ENCODE measurements at regions not wholly inside any gene's neighbourhood (a gene's known extent, or its start where the extent isn't known, plus 50 kb on each side); places are given as distances from the start of the nearest gene placed in this dataset.

DNA sequence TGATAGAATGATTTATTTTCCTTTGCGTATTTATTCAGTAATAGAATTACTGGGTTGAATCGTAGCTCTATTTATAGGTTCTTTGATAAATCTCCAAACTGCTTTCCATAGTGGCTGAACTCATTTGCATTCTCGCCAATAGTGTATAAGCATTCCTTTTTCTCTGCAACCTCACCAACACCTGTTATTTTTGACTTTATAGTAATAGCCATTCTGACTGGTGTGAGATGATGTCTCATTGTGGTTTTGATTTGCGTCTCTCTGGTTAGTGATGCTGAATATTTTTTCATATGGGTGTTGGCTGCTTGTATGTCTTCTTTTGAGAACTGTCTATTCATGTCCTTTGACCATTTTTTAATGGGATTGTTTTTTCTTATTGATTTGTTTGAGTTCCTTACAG, 160.7 kb downstream of the MID1IP1 start:
- no peak for TF ChIP-seq POLR2A (IDR thresholded peaks at IDR 0.05; ENCODE audit: low read depth, low read length)
- TF ChIP-seq CTCF (conservative IDR thresholded peaks at IDR 0.05; ENCODE audit: low read depth, low read length): no peak
- TF ChIP-seq FOS (IDR thresholded peaks at IDR 0.05; ENCODE audit: low read depth, low read length): no peak
- no peak for TF ChIP-seq RFX5 (IDR thresholded peaks at IDR 0.05; ENCODE audit: low read depth, low read length)
- TF ChIP-seq MXI1 (IDR thresholded peaks at IDR 0.05; ENCODE audit: borderline replicate concordance, low read depth, low read length): no peak
- TF ChIP-seq, protein P1, sequence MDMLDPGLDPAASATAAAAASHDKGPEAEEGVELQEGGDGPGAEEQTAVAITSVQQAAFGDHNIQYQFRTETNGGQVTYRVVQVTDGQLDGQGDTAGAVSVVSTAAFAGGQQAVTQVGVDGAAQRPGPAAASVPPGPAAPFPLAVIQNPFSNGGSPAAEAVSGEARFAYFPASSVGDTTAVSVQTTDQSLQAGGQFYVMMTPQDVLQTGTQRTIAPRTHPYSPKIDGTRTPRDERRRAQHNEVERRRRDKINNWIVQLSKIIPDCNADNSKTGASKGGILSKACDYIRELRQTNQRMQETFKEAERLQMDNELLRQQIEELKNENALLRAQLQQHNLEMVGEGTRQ (IDR thresholded peaks at IDR 0.05; ENCODE audit: low read depth, low read length): no peak
- no peak for TF ChIP-seq RCOR1 (IDR thresholded peaks at IDR 0.05; ENCODE audit: insufficient replicate concordance, low read length)
- TF ChIP-seq MAZ (IDR thresholded peaks at IDR 0.05; ENCODE audit: borderline replicate concordance, low read depth, low read length): no peak
- no peak for TF ChIP-seq ELK1 (IDR thresholded peaks at IDR 0.05; ENCODE audit: borderline replicate concordance, low read depth, low read length)
- no peak for TF ChIP-seq RAD21 (IDR thresholded peaks at IDR 0.05; ENCODE audit: low read length)
- TF ChIP-seq BHLHE40 (IDR thresholded peaks at IDR 0.05; ENCODE audit: low read depth, low read length): no peak
- no peak for TF ChIP-seq MAFK (IDR thresholded peaks at IDR 0.05; ENCODE audit: low read depth, low read length)
- no peak for TF ChIP-seq CEBPB (IDR thresholded peaks at IDR 0.05; ENCODE audit: low read depth, low read length)

Data from IMR-90 (cell line).